GM21367 (cell line): ENCODE measurements at regions not wholly inside any gene's neighbourhood (a gene's known extent, or its start where the extent isn't known, plus 50 kb on each side); places are given as distances from the start of the nearest gene placed in this dataset.

Experiments used
- ATAC-seq: cut with Tn5 transposase; IDR thresholded peaks from one replicate; pipeline ENCODE4 v1.9.1; 2021; ENCODE audit not compliant: unreplicated experiment

DNA sequence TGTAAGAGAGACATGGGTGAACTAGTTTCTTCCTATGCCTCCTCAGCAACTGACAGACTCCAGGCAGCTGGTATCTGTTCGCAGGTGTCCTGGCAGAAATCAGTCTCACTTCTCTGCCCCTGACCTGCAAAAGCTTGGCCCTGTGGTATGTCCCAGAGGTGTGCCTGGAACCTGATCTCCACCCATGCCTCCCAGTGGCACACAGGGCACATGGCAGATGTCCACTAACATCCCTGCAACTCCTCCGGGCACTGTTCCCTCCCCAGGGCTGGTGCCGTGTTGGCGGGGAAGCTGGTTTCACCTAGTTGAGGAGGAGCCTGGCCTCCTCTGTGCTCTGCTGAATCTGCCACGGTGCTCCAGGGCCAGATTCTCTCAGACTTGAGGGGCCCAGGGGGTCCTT, 123.3 kb upstream of the GGTLC1 start:
- ATAC-seq: no peak

DNA sequence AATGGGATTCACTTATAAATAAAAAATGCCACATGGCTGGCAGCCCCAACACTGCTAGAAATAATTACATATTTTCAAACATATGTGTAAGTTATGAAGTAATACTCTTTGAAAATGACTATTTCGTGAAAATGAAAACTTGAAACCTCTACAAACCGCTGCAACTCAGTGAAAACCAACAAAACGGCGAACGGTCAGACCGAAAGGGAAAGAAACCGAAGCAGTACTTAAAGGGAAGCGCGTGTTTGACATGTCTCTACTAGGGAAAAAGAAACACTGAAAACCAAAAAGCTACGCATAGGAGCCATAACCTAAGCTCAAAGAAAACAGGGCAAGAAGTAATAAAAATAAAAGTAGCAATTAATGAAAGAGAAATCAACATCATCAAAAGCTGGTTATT, 121.0 kb upstream of the GGTLC1 start:
- ATAC-seq: no peak

DNA sequence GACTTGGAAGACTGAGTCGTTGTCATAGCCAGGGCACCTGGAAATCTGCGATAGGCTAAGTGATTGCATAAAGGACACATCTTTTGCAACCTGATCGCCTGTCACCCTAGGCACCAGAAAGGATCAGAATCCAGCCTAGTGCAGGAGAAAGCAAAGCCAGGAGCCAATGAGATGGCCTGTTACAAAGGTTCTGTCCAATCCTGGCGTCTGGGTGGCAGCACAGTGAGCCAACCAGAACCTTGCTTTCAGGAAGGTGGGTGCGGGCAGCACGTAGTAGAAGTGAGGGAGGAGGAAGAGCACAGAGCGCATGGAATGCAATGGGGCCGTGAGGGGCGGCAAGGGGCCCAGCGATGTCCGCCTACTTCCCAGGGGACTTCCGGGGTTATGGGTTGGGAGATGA, 120.4 kb upstream of the GGTLC1 start:
- ATAC-seq: no peak

- no peak for ATAC-seq
Observed at GRCh38 chr20:24108581-24108980, 120.0 kb upstream of the GGTLC1 start.

- ATAC-seq: no peak
Observed at GRCh38 chr20:24106801-24107445, 118.3 kb upstream of the GGTLC1 start.

GRCh38 chr20:24106150-24106800, 117.7 kb upstream of the GGTLC1 start:
- ATAC-seq: no peak

DNA sequence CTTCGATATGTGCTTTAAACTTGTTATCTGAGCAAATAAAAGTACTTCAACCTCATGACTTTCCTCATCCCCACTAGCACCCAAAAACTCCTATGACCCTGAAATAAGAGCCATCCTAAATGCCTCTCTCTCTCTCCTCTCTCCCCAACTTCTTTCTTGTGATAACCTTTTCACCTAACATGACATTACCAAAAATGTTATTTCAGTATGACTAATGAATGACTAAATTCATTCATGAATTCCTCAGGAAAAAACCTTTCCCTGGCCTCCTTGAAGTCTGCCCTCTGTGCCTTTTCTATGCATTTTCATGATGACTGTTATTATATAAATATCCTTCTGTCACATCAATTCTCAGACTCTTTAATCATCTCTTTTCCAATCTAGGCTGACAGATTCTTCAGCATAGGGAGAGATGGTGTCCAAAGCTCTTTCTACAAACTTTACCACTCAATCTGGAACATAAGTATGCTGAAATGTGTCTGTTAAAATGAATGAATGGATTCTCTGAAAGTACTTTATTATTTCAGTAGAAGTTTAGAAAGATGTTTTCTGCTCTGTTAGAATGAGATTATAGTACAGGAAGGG, 114.3 kb upstream of the GGTLC1 start:
- ATAC-seq: no peak

DNA sequence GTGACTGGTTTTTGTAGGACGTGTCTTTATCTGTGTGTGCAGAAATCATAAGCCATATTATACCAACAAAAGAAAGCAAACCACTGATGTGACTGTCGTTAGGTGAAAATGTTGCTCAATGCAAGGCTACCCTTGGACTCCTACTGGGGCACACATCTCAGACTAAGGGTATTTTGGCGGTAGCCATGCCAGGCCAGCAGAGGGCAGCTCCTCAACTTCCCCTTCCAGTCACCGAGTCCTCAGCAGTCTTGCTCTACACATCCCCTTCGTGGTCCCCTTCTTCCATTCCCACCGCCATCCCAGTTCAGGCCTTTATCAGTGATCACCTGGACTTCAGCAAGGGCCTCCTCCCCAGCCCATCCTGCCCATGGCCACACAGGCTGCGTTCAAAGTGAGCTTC, 113.7 kb upstream of the GGTLC1 start:
- ATAC-seq: no peak

DNA sequence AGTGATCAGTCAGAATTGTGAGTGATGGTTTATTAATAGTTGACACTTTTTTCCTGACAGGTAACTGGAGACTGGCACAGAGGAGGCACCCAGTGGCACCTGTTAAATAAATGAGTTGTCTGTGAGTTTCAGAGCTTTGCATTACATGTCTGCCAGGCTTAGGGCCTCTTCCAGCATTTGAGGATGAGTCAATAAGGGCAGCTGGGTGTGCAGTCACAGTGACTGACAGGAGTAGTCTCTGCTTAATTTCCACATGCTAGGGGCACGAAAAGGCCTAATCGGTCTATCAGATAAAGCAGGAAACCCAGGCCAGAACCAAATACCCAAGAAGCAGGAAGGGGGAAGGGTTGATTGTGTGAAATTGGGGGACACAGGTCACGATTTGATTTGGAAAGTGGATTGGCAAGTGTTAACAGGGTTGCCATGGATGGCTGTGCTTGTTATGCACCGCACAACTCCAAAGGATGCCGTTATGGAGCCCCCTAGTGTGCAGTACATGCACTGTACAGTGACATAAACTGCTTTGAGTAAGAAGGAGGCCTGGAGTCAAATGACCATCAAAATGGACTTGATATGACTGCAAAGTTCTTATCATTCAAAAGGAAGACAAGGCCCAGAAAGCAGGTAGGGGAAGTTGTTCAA, 111.9 kb upstream of the GGTLC1 start:
- peak; percentile 80 for ATAC-seq

- ATAC-seq: no peak
Observed at GRCh38 chr20:24098886-24099285, 110.3 kb upstream of the GGTLC1 start.

DNA sequence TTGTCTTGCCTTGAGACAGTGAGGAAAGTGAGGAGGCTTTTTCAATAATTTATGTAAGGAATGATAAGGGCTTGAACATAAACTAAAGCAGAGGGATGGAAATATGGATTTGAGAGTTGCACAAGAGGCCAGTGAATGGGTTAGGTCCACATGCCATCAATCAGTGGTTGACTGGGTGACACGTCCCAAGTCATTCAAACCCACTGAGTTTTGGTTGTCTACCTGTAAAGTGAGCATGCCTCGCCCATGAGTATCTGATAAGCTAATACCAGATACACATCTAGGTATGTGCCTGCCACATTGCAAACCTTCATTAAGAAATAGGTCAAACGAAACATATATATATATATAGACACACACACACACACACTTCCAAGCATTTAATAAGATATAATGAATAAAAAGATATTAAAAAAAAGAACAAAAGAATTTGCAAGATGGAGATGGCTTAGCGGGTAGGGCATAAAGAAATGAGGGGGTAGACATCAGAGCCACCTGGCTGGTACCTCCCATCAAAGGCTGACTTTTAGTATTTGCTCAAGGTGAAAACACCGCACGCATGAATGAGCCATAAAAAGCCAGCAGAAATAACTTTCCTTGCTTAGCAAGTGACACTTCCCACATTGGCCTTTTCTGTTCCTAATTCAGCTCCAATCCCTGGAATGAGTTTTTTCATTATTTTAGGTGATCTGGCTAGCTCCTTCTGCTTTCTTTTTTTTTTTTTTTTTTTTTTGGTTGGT, 109.1 kb upstream of the GGTLC1 start:
- ATAC-seq: no peak

DNA sequence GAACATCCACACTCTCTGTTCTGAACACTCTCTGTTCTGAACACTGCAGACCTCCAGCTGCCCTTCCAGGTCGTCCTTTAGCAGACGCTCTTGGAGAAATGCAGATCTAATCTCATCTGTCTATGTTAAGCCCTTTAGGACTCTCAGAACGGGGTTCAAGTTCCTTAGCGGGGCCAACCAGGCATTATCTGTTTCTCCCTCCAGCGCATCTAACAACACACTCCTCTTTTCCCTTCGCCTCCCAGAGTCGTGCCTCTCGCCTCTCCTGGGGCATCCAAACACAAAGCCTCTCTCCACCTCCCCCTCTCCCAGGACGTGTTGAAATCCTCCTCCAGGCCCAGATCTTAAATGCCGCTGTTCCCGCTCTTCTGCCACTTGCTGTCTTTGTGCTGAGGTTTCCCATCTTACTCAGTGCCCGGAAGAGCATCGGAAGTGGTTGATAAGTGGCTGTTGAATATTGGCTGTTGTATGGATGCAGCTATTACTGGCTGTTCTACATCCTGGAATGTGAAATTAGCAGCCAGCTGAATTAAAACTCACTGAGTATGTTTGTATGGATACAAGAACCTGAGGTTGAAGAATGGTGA, 108.4 kb upstream of the GGTLC1 start:
- ATAC-seq: no peak

DNA sequence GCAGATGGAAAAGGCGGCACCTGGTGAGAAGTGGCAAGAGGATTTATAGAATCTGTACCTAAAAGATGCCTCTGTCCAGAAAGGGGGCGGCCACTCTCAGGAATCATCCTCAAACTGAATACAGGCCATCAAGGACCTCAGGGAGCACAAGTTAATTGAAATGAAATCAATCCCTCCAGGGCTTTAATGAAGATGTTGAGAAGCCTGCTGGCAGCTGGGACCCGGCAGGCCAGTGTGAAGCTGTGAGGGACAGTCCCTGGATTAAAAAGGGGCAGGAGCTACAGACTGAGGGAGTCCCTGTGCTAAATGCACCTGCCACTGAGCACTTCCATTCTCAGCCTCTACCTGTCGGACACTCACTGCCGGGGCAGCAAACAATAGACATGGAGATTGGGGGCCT, 107.7 kb upstream of the GGTLC1 start:
- ATAC-seq: no peak

DNA sequence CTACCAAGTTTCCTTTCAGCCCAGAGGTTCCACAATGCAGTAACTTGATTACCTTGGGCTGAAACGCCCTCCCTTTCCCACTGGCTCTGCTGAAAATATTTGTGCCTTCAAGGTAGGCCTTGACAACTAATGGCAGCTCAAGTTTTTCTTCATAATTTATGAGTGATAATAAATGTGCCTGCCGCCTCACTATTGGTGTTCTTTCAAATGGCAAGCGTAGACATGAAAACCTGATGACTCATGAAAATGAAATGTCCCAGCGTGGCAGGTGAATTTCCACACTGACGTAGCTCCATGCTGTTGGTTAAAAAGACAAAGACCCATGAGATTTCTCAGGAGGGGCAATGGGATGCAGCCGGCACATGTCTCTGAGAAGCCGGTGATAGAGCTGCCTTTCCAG, 107.2 kb upstream of the GGTLC1 start:
- ATAC-seq: no peak

- ATAC-seq: no peak
Observed at GRCh38 chr20:24095303-24095702, 106.7 kb upstream of the GGTLC1 start.

DNA sequence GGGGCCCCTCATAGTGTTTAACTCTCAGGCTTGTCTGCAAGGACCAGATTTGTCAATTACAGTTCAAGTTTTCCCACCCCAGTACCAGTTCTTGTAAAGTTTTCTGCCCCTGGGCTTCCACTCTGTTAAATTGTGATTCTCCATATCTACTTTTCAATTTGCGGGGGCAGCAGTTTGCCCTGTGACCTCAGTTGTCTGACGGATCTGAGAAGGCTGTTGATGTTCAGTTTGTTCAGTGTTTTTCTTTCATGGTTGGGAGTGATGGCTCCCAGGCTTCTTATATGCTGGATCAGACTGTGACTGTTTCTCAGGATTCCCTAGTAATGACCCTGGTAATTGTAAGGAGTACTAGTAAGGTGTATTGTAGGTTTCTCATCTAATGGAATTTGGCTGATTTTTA, 101.0 kb upstream of the GGTLC1 start:
- no peak for ATAC-seq

DNA sequence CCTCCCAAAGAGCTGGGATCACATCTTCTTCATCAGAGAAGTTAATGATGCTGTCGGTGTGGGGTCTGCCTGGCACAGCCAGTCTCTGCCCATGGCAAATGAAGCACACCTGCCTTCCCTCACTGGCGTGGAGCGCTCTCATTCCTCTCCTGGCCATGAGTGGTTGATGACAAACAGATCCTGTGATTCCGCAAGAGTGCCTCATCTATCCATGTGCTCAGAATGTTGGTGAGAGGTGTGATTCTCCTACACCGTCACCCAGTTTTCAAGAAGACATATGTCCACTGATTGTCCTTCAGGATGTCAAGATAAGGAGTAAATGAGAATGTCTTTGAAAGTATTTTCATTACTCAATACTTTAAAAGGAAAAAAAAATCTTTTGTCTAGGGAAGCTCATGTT, 97.5 kb upstream of the GGTLC1 start:
- no peak for ATAC-seq

- ATAC-seq: no peak
Observed at GRCh38 chr20:24084281-24084680, 95.7 kb upstream of the GGTLC1 start.

GRCh38 chr20:24081077-24081476, 92.5 kb upstream of the GGTLC1 start:
- ATAC-seq: no peak

DNA sequence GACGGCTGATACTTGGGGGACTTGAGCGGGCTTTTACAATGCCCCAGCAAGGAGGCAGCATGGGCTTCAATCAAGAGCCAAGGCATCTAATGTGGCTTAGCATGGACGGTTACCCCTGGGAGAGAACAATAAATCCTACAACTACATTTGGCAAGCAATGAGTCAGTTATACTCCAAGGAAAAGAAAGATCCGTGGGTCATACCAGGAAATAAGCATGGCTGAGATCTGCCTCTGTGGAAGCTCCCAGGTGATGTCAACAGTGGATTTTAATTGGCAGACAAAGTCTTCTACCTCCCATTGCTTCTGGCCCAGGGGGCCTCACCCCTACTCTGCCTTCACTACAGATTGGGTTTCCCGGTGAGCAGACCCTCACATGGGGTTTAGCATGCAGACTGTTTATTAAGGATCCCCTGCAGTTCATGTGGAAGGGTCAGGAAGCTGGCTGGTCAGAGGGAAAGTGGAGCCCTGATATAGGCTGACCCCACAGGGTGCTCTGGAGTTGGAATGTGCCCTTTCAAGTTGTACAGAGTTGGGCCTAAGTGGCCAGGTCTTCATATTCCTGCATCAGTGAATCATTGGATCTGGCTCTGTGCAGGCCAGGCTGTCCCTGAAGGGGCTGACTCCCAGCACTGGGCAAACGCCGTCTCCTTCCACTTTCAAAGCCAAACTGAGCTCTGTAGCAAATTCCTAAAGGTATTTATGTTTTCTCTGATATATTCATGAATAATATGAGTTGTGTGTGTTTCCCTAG, 91.3 kb upstream of the GGTLC1 start:
- no peak for ATAC-seq
